Thoracic aorta (tissue), 2 donors: ENCODE measurements at regions not wholly inside any gene's neighbourhood (a gene's known extent, or its start where the extent isn't known, plus 50 kb on each side); places are given as distances from the start of the nearest gene placed in this dataset.

Experiments
- ATAC-seq: fragments of 150-250 bp; one replicate; pipeline ENCODE4 v1.8.0; 2017; ENCODE audit warnings: low read depth; ENCODE audit not compliant: insufficient number of reproducible peaks, low FRiP score
- DNase-seq: peaks from one replicate; pipeline ENCODE4 v3.0.0-alpha.2; 2020; ENCODE audit warnings: low spot score
- H3K27ac ChIP-seq, 2 donors: fragments of 200-600 bp; sonication (generic); 1 replicate in 1 of 2; 2 replicates in 1 of 2; pipeline ENCODE4 v1.5.1; 2016; ENCODE audit warnings: mild to moderate bottlenecking in 2 of 2, moderate library complexity in 2 of 2
- H3K27me3 ChIP-seq: fragments of 200-600 bp; sonication (generic); replicated peaks from 2 replicates; pipeline ENCODE4 v1.6.0; 2016; ENCODE audit warnings: mild to moderate bottlenecking; ENCODE audit not compliant: insufficient read depth
- H3K36me3 ChIP-seq: fragments of 200-600 bp; sonication (generic); one replicate; pipeline ENCODE4 v1.5.1; 2016
- H3K4me1 ChIP-seq, 2 donors: fragments of 200-600 bp; sonication (generic); 1 replicate in 1 of 2; 2 replicates in 1 of 2; pipeline versions ENCODE4 v1.5.1 to v1.6.0; 2016; ENCODE audit warnings: low read depth in 2 of 2, mild to moderate bottlenecking in 1 of 2; ENCODE audit not compliant: control insufficient read depth in 1 of 2
- H3K4me3 ChIP-seq: fragments of 200-600 bp; sonication (generic); 2 replicates; pipeline ENCODE4 v1.5.1; 2016; ENCODE audit warnings: mild to moderate bottlenecking
- H3K9me3 ChIP-seq: fragments of 200-600 bp; sonication (generic); 2 replicates; pipeline ENCODE4 v1.5.1; 2016
- CTCF ChIP-seq: fragments of 200-600 bp; sonication (generic); IDR thresholded peaks from one replicate; pipeline ENCODE4 v1.5.1; 2019; ENCODE audit warnings: antibody characterized with exemption

GRCh38 chr11:116086426-116086825 lies 582.2 kb upstream of the CADM1 start:
- no peaks in the 10 kb centered on the region for H3K27me3 ChIP-seq
- DNase-seq = no peak
- no peaks in the 10 kb centered on the region for H3K4me1 ChIP-seq
- no peak overlapping the region for H3K4me3 ChIP-seq
- no peak for ATAC-seq
- H3K36me3 ChIP-seq = no peaks in the 10 kb centered on the region
- no peak for TF ChIP-seq CTCF
- H3K9me3 ChIP-seq = no peaks in the 10 kb centered on the region
- no peak overlapping the region for H3K27ac ChIP-seq

GRCh38 chr11:116085031-116085635 lies 580.9 kb upstream of the CADM1 start:
- TF ChIP-seq CTCF = no peak
- ATAC-seq (no peak), DNase-seq (no peak)
- no peaks in the 10 kb centered on the region for H3K4me1 ChIP-seq
- H3K27ac ChIP-seq = no peak overlapping the region
- H3K27me3 ChIP-seq = no peaks in the 10 kb centered on the region
- no peaks in the 10 kb centered on the region for H3K36me3 ChIP-seq
- no peak overlapping the region for H3K4me3 ChIP-seq
- H3K9me3 ChIP-seq = no peaks in the 10 kb centered on the region

DNA sequence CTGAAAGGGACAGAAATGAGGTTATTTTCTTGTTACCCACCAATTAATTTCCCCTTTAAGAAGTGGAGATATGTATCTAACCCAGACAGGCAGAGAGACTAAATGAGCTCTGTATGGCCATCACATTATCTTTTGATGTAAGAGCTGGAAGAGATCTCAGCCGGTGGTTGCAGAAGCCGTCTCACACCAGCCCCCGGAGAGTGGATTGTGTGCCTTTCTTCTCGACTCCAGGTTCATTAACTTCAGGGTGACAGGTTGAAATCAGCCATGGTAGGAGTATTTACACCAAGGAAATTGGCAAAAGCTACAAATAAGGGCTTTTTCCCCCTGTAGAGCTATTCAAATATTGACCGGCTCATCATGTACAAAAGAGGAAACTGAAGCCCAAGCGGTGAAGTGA lies 580.3 kb upstream of the CADM1 start:
- no peak for ATAC-seq
- H3K36me3 ChIP-seq = no peaks in the 10 kb centered on the region
- H3K9me3 ChIP-seq = no peaks in the 10 kb centered on the region
- H3K4me1 ChIP-seq = no peaks in the 10 kb centered on the region
- no peak for TF ChIP-seq CTCF
- no peak for DNase-seq
- H3K27me3 ChIP-seq = no peaks in the 10 kb centered on the region
- no peak overlapping the region for H3K27ac ChIP-seq
- no peak overlapping the region for H3K4me3 ChIP-seq

- H3K4me3 ChIP-seq = no peak overlapping the region
- TF ChIP-seq CTCF = no peak
- H3K36me3 ChIP-seq = no peaks in the 10 kb centered on the region
- ATAC-seq = no peak
- no peak for DNase-seq
- H3K27ac ChIP-seq = no peak overlapping the region
- H3K9me3 ChIP-seq = no peaks in the 10 kb centered on the region
- no peaks in the 10 kb centered on the region for H3K4me1 ChIP-seq
- no peaks in the 10 kb centered on the region for H3K27me3 ChIP-seq
Observed at GRCh38 chr11:116082256-116082655, 578.0 kb upstream of the CADM1 start.

GRCh38 chr11:116079580-116079979 lies 575.4 kb upstream of the CADM1 start:
- no peak for ATAC-seq
- Histone ChIP-seq H3K27ac (no peak overlapping the region), H3K27me3 (no peaks in the 10 kb centered on the region), H3K9me3 (no peaks in the 10 kb centered on the region), H3K36me3 (no peaks in the 10 kb centered on the region), H3K4me1 (no peaks in the 10 kb centered on the region), H3K4me3 (no peak overlapping the region)
- no peak for TF ChIP-seq CTCF
- no peak for DNase-seq
